CMK (cell line): ENCODE measurements at regions not wholly inside any gene's neighbourhood (a gene's known extent, or its start where the extent isn't known, plus 50 kb on each side); places are given as distances from the start of the nearest gene placed in this dataset.

Experiments used
- DNase-seq: peaks from one replicate; pipeline ENCODE4 v3.0.0-alpha.2; 2010; ENCODE audit warnings: low read depth

GRCh38 chr7:41133690-41134299 lies 569.1 kb downstream of the INHBA start:
- no peak for DNase-seq

GRCh38 chr7:41131956-41132355 lies 570.9 kb downstream of the INHBA start:
- DNase-seq = no peak

GRCh38 chr7:41130561-41131236 lies 572.2 kb downstream of the INHBA start:
- no peak for DNase-seq

GRCh38 chr7:41130086-41130485 lies 572.8 kb downstream of the INHBA start:
- DNase-seq = no peak

- DNase-seq = no peak
Measured at GRCh38 chr7:41125343-41125742, 577.5 kb downstream of the INHBA start.

- DNase-seq = no peak
Measured at GRCh38 chr7:41122256-41122987, 580.5 kb downstream of the INHBA start.

- DNase-seq = no peak
Measured at GRCh38 chr7:41121228-41121627, 581.7 kb downstream of the INHBA start.

- DNase-seq = no peak
Measured at GRCh38 chr7:41118486-41118885, 584.4 kb downstream of the INHBA start.

GRCh38 chr7:41117431-41117830 lies 585.5 kb downstream of the INHBA start:
- DNase-seq = no peak

GRCh38 chr7:41116817-41117216 lies 586.1 kb downstream of the INHBA start:
- DNase-seq = no peak

GRCh38 chr7:41116337-41116736 lies 586.6 kb downstream of the INHBA start:
- DNase-seq = no peak

- DNase-seq = no peak
Measured at GRCh38 chr7:41114691-41115090, 588.2 kb downstream of the INHBA start.

GRCh38 chr7:41114131-41114530 lies 588.8 kb downstream of the INHBA start:
- no peak for DNase-seq

- no peak for DNase-seq
Measured at GRCh38 chr7:41113719-41114118, 589.2 kb downstream of the INHBA start.

- no peak for DNase-seq
Measured at GRCh38 chr7:41110186-41110585, 592.7 kb downstream of the INHBA start.

- no peak for DNase-seq
Measured at GRCh38 chr7:41108821-41109220, 594.1 kb downstream of the INHBA start.

GRCh38 chr7:41107938-41108448 lies 594.9 kb downstream of the INHBA start:
- no peak for DNase-seq

GRCh38 chr7:41107330-41107937 lies 595.5 kb downstream of the INHBA start:
- DNase-seq = no peak

- DNase-seq = no peak
Measured at GRCh38 chr7:41104631-41105030, 598.3 kb downstream of the INHBA start.

- DNase-seq = no peak
Measured at GRCh38 chr7:41103331-41103730, 599.6 kb downstream of the INHBA start.

- no peak for DNase-seq
Measured at GRCh38 chr7:41098846-41099245, 604.0 kb downstream of the INHBA start.

GRCh38 chr7:41098402-41098801 lies 604.5 kb downstream of the INHBA start:
- no peak for DNase-seq

GRCh38 chr7:41097501-41097900 lies 605.4 kb downstream of the INHBA start:
- DNase-seq = no peak
